H1 (cell line): ENCODE measurements at regions not wholly inside any gene's neighbourhood (a gene's known extent, or its start where the extent isn't known, plus 50 kb on each side); places are given as distances from the start of the nearest gene placed in this dataset.

ENCODE experiments used
- CHD2 ChIP-seq: IDR thresholded peaks from 2 replicates; pipeline ENCODE4 v1.6.1; 2012; ENCODE audit warnings: low read length, improper control_type of control experiment
- EP300 ChIP-seq, 2 experiments: IDR thresholded peaks; 1 replicate in 1 of 2; 2 replicates in 1 of 2; pipeline ENCODE4 v1.6.1; 2011 to 2012; ENCODE audit warnings: low read depth in 2 of 2, low read length in 2 of 2, mild to moderate bottlenecking in 2 of 2, borderline replicate concordance in 1 of 2, inconsistent platforms in 1 of 2, moderate library complexity in 1 of 2
- NRF1 ChIP-seq: IDR thresholded peaks from 2 replicates; pipeline ENCODE4 v1.6.1; 2011; ENCODE audit warnings: mild to moderate bottlenecking, low read depth, low read length, improper control_type of control experiment
- RFX5 ChIP-seq: IDR thresholded peaks from 2 replicates; pipeline ENCODE4 v1.6.1; 2011; ENCODE audit warnings: low read depth, low read length, improper control_type of control experiment, borderline replicate concordance

DNA sequence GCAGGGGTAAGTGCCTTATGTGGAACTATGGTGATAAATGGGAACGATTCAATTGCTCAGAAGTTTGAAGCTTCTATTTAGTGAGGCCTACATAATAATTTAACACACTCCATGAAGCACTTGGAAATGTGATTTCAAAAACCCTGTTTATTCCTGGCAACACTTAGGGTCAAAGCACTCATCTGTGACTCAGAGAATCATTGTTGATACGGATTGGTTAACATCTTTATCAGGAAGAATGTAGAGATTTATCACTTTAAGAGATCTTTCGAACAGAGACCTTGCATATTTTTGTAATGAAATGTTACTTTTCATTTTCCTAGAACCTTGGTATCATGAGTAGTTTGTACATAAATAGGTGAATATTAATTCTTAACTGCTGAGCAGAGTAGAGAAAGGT is 269.1 kb upstream of the SLIT2 start:
- no peak for TF ChIP-seq EP300 (IDR thresholded peaks at IDR 0.05; ENCODE audit: borderline replicate concordance in 1 of 2, low read depth in 2 of 2, low read length in 2 of 2)
- no peak for TF ChIP-seq RFX5
- TF ChIP-seq NRF1, result no peak
- no peak for TF ChIP-seq CHD2
